ENCODE measurements at regions not wholly inside any gene's neighbourhood (a gene's known extent, or its start where the extent isn't known, plus 50 kb on each side); places are given as distances from the start of the nearest gene placed in this dataset.
"Not testable (repeated sequence)": the region's sequence is repeated elsewhere in the genome, so short reads cannot be mapped to it uniquely, and the experiment has no call there.

GRCh38 chr3:150302246-150302645 lies 105.9 kb upstream of the TSC22D2 start:
- DNase-seq (ENCODE audit: low read depth in 2 of 2) = peak in 1 of 2 donors; percentile 37

DNA sequence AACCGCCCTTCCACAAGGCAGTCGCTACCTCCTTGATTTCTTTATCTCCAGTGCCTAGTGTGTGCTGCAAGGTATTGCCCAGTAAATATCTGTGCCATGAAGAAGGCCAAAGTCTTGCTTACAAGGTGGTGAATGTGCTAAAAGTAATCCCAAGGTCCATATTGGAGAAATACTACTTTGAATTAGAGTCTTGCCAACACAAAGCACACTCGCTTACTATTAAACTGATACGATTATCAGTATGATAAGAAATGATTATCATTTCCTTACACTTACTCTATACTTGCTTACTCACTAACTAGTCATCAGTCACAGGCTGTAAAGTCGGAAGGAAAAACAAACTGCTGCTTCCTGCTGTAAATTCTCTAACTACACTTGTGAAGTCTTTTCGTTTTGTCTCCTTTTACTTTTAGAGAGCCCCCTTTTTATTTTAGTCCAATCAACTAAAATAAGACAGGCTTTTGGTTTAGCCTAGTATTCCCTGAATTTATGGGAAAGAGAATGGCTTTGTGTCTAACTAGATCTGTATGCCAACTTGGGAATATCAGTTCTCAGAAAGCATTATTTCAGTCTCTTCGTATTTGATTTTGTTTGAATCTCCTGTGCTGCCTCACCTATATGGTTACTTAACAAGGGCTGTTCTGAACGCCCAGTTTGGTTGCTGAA lies 107.1 kb upstream of the TSC22D2 start:
- peak in 1 of 2 donors; percentile 64 for DNase-seq (ENCODE audit: low read depth in 2 of 2)

GRCh38 chr3:150300388-150300787 lies 107.7 kb upstream of the TSC22D2 start:
- peak in 1 of 2 donors; percentile 49 for DNase-seq (ENCODE audit: low read depth in 2 of 2)

DNA sequence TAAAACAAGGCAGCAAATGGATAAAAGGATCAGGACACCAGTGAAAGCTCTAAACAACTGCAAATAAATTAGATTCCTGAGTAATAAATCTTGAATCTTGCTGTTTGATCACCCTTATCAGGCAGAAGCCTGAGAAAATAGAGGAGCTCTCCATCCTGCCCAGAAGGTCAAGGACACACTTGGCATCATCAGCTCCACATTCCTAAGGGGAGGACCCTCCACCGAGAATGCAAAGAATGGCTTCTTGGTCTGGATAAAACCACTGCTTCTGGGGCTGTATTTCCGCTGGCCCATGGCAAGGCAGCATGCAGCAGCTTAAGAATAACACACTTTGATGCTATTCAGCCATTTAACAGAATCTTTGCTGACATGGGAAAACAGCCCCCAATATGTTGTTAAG lies 108.9 kb upstream of the TSC22D2 start:
- DNase-seq (ENCODE audit: low read depth in 2 of 2) = no peak

DNA sequence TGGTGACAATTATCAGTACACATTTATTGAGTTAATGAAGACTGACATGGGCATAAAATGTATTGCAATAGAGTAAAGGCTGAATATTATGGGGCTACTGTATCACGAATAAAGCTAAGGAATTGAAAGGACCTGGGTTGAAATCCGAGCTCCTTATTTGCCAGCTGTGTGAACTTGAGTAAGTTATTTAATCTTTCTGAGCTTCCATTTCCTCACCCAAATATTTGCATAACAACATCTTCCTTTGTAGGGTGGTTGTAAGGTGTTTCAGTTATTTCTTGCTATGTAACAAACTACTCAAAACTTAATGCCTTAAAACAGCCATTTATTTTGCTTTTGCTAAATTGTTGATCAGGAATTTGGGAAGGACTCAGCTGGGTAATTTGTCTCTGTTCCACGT lies 111.1 kb upstream of the TSC22D2 start:
- no peak for DNase-seq (ENCODE audit: low read depth in 2 of 2)

- no peak for DNase-seq (ENCODE audit: low read depth in 2 of 2)
Measured at GRCh38 chr3:150296123-150296735, 111.9 kb upstream of the TSC22D2 start.

- no peak for DNase-seq (ENCODE audit: low read depth in 2 of 2)
Measured at GRCh38 chr3:150293401-150294001, 114.6 kb upstream of the TSC22D2 start.

- DNase-seq (ENCODE audit: low read depth in 2 of 2) = no peak
Measured at GRCh38 chr3:150292891-150293290, 115.2 kb upstream of the TSC22D2 start.

- DNase-seq (ENCODE audit: low read depth in 2 of 2) = no peak
Measured at GRCh38 chr3:150291515-150291914, 116.6 kb upstream of the TSC22D2 start.

GRCh38 chr3:150286390-150287147 lies 121.5 kb upstream of the TSC22D2 start:
- DNase-seq (ENCODE audit: low read depth in 2 of 2) = peak; percentile 68 to 80

- DNase-seq (ENCODE audit: low read depth in 2 of 2) = no peak
Measured at GRCh38 chr3:150285601-150286000, 122.5 kb upstream of the TSC22D2 start.

GRCh38 chr3:150278843-150279381 lies 129.2 kb upstream of the TSC22D2 start:
- no peak for DNase-seq (ENCODE audit: low read depth in 2 of 2)

GRCh38 chr3:150278195-150278594 lies 129.9 kb upstream of the TSC22D2 start:
- DNase-seq (ENCODE audit: low read depth in 2 of 2) = no peak

DNA sequence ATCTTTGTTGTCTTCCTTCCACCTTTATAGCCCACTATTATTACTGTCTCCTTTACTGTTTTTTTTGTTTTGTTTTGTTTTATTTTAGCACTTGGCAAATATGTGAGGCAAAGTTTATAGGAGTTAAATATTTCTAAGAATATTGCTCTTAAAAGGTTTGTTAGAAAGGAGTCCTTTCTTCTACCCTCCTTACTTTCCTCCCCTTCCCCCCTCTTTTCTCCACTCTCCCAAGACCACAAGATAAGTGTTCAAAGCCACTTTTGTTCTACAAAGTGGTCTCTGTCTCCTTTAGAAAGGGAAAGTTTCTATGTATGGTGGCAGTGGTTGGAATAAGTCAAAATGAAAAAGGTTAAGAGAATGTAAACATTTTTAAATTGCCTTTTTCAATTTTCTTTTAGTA lies 130.7 kb upstream of the TSC22D2 start:
- no peak for DNase-seq (ENCODE audit: low read depth in 2 of 2)

GRCh38 chr3:150275941-150276340 lies 132.2 kb upstream of the TSC22D2 start:
- no peak for DNase-seq (ENCODE audit: low read depth in 2 of 2)

DNA sequence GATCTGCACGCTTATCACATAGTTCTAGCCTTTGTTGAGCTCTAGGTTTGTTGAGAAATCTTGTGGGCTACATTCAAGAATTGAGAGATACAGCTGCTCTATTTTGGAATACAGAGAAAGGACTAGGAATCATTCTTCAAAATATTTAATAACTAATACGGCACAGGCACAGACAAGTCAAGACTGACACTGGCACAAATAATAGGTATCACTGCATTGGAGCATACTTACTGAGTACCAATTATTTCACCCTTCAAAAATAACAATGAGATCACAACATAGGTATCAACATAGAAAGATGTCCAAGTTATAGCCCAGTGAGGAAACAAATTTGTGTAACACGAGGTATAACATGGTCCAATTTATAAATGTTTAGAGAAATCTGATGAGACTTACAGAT lies 133.7 kb upstream of the TSC22D2 start:
- DNase-seq (ENCODE audit: low read depth in 2 of 2) = no peak

GRCh38 chr3:150273396-150273795 lies 134.7 kb upstream of the TSC22D2 start:
- no peak for DNase-seq (ENCODE audit: low read depth in 2 of 2)

DNA sequence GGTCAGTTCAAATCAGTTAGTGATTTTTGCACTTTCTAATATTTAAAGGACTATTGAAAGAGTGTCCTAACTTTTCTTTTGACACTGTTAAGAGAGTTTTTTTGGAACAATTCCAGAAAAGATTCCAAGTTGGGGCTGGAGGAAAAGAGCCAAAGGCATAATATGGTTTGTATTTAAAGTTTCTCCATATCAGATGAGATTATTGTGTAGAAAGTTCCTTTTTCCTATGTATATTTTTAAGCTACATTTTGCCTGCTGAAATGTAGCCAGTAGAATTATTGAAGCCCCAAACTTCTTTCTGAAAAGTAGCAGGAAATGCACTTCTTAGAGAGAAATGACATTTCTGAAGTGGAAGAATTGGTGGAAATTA lies 136.5 kb upstream of the TSC22D2 start:
- no peak for DNase-seq (ENCODE audit: low read depth in 2 of 2)

DNA sequence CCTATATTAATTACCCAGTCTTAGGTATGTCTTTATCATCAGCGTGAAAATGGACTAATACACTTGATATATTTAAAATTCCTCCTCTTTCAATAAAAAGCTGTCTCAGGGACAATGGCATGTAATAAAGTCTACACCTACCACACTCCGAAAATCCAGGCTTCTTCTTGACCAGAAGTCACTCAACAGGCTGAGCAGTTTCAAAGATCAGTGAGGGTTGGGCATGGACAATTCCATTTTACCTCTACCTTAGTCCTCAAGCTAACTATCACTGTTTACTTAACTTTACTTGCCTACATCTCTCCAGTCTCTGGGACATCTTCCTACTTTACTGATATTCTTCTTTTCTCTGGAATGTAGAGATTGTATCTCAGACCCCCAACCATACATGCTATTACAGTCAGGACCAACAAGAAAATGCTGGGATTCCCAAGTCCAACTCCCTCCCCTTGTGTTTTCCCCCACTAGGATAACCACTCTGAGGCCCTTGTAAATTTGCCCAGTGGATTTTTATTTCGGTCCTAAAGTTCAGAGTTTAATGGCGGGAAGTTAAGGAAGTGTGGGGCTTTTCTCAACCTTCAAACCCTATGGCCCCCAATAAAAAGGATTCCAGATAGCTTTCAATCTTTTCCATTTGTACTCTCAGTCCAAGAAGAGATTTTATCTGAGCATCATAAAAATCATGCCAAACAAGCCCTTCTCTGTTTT lies 137.1 kb upstream of the TSC22D2 start:
- no peak for DNase-seq (ENCODE audit: low read depth in 2 of 2)

DNA sequence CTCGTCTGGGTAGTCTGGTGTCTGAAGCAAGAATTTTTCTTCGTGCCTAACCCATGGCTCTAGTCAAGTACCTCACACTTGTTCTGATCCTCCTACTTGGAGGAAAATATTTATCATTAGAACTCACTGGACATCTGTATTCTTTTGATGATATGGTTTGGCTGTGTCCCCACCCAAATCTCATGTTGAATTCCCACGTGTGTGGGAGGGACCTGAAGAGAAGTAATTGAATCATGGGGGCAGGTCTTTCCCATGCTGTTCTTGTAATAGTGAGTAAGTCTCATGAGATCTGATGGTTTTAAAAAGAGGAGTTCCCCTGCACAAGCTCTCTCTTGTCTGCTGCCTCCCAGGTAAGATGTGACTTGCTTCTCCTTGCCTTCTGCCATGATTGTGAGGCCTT lies 137.7 kb upstream of the TSC22D2 start:
- not testable (repeated sequence) for DNase-seq (ENCODE audit: low read depth in 2 of 2)

GRCh38 chr3:150269526-150269925 lies 138.6 kb upstream of the TSC22D2 start:
- no peak for DNase-seq (ENCODE audit: low read depth in 2 of 2)
